Adipocyte (in vitro differentiated cells): ENCODE measurements at regions not wholly inside any gene's neighbourhood (a gene's known extent, or its start where the extent isn't known, plus 50 kb on each side); places are given as distances from the start of the nearest gene placed in this dataset.

ENCODE experiments used
- DNase-seq: peaks from one replicate; pipeline ENCODE4 v3.0.0-alpha.2; 2015; ENCODE audit warnings: low read depth
- H3K27me3 ChIP-seq: replicated peaks from 2 replicates; pipeline ENCODE4 v1.7.0; 2013; ENCODE audit warnings: mild to moderate bottlenecking, low read length, moderate library complexity; ENCODE audit not compliant: control insufficient read depth, insufficient read depth
- H3K36me3 ChIP-seq: 2 replicates; pipeline ENCODE4 v1.7.0; 2013; ENCODE audit warnings: low read length, mild to moderate bottlenecking, moderate library complexity; ENCODE audit not compliant: control insufficient read depth, insufficient read depth, severe bottlenecking
- H3K4me1 ChIP-seq: 2 replicates; pipeline ENCODE4 v1.7.0; 2013; ENCODE audit warnings: mild to moderate bottlenecking, low read length, moderate library complexity; ENCODE audit not compliant: control insufficient read depth, insufficient read depth
- H3K4me3 ChIP-seq: 2 replicates; pipeline ENCODE4 v1.7.0; 2013; ENCODE audit warnings: mild to moderate bottlenecking, low read length, moderate library complexity
- H3K9ac ChIP-seq: 2 replicates; pipeline ENCODE4 v1.7.0; 2013; ENCODE audit warnings: mild to moderate bottlenecking, low read length, moderate library complexity
- H3K9me3 ChIP-seq: 2 replicates; pipeline ENCODE4 v1.7.0; 2013; ENCODE audit warnings: mild to moderate bottlenecking, low read length, moderate library complexity; ENCODE audit not compliant: control insufficient read depth

GRCh38 chr14:100401031-100401692, 78.0 kb downstream of the SLC25A47 start:
- Histone ChIP-seq H3K9ac (no peak overlapping the region), H3K36me3 (no peaks in the 10 kb centered on the region), H3K27me3 (no peaks in the 10 kb centered on the region), H3K4me3 (no peak overlapping the region), H3K9me3 (no peaks in the 10 kb centered on the region), H3K4me1 (no peaks in the 10 kb centered on the region)
- no peak for DNase-seq

GRCh38 chr14:100401792-100402191, 78.7 kb downstream of the SLC25A47 start:
- H3K9ac ChIP-seq, result no peak overlapping the region
- no peak overlapping the region for H3K4me3 ChIP-seq
- H3K27me3 ChIP-seq, result no peaks in the 10 kb centered on the region
- H3K4me1 ChIP-seq, result peaks cover 6% of the 10 kb centered on the region
- DNase-seq, result no peak
- no peaks in the 10 kb centered on the region for H3K9me3 ChIP-seq
- H3K36me3 ChIP-seq, result no peaks in the 10 kb centered on the region

GRCh38 chr14:100402631-100403030, 79.5 kb downstream of the SLC25A47 start:
- no peak for DNase-seq
- H3K36me3 ChIP-seq, result no peaks in the 10 kb centered on the region
- no peaks in the 10 kb centered on the region for H3K9me3 ChIP-seq
- H3K9ac ChIP-seq, result no peak overlapping the region
- H3K4me3 ChIP-seq, result no peak overlapping the region
- H3K27me3 ChIP-seq, result no peaks in the 10 kb centered on the region
- peaks cover 8% of the 10 kb centered on the region for H3K4me1 ChIP-seq

GRCh38 chr14:100403105-100403504, 80.0 kb downstream of the SLC25A47 start:
- no peak for DNase-seq
- no peak overlapping the region for H3K9ac ChIP-seq
- no peak overlapping the region for H3K4me3 ChIP-seq
- H3K36me3 ChIP-seq, result no peaks in the 10 kb centered on the region
- no peaks in the 10 kb centered on the region for H3K27me3 ChIP-seq
- peaks cover 8% of the 10 kb centered on the region for H3K4me1 ChIP-seq
- H3K9me3 ChIP-seq, result no peaks in the 10 kb centered on the region

- Histone ChIP-seq H3K4me3 (no peak overlapping the region), H3K36me3 (no peaks in the 10 kb centered on the region), H3K4me1 (peaks cover 8% of the 10 kb centered on the region), H3K9ac (no peak overlapping the region), H3K27me3 (no peaks in the 10 kb centered on the region), H3K9me3 (no peaks in the 10 kb centered on the region)
- no peak for DNase-seq
Measured at GRCh38 chr14:100403802-100404365, 80.7 kb downstream of the SLC25A47 start.

GRCh38 chr14:100404419-100404818, 81.3 kb downstream of the SLC25A47 start:
- H3K9ac ChIP-seq, result no peak overlapping the region
- H3K4me3 ChIP-seq, result no peak overlapping the region
- no peak for DNase-seq
- no peaks in the 10 kb centered on the region for H3K27me3 ChIP-seq
- peaks cover 9% of the 10 kb centered on the region for H3K4me1 ChIP-seq
- H3K36me3 ChIP-seq, result no peaks in the 10 kb centered on the region
- H3K9me3 ChIP-seq, result no peaks in the 10 kb centered on the region

GRCh38 chr14:100405760-100406455, 82.8 kb downstream of the SLC25A47 start:
- H3K27me3 ChIP-seq, result no peaks in the 10 kb centered on the region
- no peak overlapping the region for H3K4me3 ChIP-seq
- no peaks in the 10 kb centered on the region for H3K36me3 ChIP-seq
- peaks cover 19% of the 10 kb centered on the region for H3K4me1 ChIP-seq
- no peak overlapping the region for H3K9ac ChIP-seq
- no peak for DNase-seq
- no peaks in the 10 kb centered on the region for H3K9me3 ChIP-seq

GRCh38 chr14:100406505-100407131, 83.5 kb downstream of the SLC25A47 start:
- H3K27me3 ChIP-seq, result no peaks in the 10 kb centered on the region
- H3K9ac ChIP-seq, result no peak overlapping the region
- no peaks in the 10 kb centered on the region for H3K9me3 ChIP-seq
- H3K36me3 ChIP-seq, result no peaks in the 10 kb centered on the region
- H3K4me3 ChIP-seq, result no peak overlapping the region
- H3K4me1 ChIP-seq, result peaks cover 19% of the 10 kb centered on the region
- no peak for DNase-seq

GRCh38 chr14:100407376-100408102, 84.4 kb downstream of the SLC25A47 start:
- H3K4me1 ChIP-seq, result peaks cover 19% of the 10 kb centered on the region
- no peak overlapping the region for H3K4me3 ChIP-seq
- no peak for DNase-seq
- H3K36me3 ChIP-seq, result no peaks in the 10 kb centered on the region
- H3K9ac ChIP-seq, result no peak overlapping the region
- no peaks in the 10 kb centered on the region for H3K27me3 ChIP-seq
- H3K9me3 ChIP-seq, result no peaks in the 10 kb centered on the region

GRCh38 chr14:100408350-100409002, 85.3 kb downstream of the SLC25A47 start:
- DNase-seq, result no peak
- H3K4me3 ChIP-seq, result no peak overlapping the region
- peaks cover 19% of the 10 kb centered on the region for H3K4me1 ChIP-seq

More at GRCh38 chr14:100408350-100409002, 85.3 kb downstream of the SLC25A47 start:
- H3K9me3 ChIP-seq, result no peaks in the 10 kb centered on the region
- H3K9ac ChIP-seq, result no peak overlapping the region
- no peaks in the 10 kb centered on the region for H3K36me3 ChIP-seq
- H3K27me3 ChIP-seq, result no peaks in the 10 kb centered on the region
